ENCODE measurements at regions not wholly inside any gene's neighbourhood (a gene's known extent, or its start where the extent isn't known, plus 50 kb on each side); places are given as distances from the start of the nearest gene placed in this dataset.
A peak's percentile ranks its signal among the peaks of the same experiment; 100 is the strongest.

DNA sequence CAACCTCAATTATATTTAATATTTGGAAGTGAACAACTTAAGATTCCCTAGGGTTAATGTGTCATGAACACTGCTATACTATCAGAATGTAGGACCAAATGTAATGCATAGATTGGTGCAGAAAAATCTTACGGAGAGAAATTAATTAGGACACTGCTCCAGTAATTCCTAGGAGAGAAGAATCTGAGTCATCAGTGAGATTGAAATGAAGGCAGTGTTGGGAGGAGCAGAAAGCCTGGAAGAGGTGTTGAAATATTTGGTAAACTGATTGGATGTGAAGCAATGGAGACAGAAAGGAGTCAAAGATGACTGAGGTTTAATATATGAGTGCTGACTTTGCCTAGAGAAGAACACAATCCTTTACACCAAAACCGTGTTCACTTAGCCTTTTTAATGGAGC, 836.0 kb downstream of the FAM181B start:
- TF ChIP-seq, protein P1, sequence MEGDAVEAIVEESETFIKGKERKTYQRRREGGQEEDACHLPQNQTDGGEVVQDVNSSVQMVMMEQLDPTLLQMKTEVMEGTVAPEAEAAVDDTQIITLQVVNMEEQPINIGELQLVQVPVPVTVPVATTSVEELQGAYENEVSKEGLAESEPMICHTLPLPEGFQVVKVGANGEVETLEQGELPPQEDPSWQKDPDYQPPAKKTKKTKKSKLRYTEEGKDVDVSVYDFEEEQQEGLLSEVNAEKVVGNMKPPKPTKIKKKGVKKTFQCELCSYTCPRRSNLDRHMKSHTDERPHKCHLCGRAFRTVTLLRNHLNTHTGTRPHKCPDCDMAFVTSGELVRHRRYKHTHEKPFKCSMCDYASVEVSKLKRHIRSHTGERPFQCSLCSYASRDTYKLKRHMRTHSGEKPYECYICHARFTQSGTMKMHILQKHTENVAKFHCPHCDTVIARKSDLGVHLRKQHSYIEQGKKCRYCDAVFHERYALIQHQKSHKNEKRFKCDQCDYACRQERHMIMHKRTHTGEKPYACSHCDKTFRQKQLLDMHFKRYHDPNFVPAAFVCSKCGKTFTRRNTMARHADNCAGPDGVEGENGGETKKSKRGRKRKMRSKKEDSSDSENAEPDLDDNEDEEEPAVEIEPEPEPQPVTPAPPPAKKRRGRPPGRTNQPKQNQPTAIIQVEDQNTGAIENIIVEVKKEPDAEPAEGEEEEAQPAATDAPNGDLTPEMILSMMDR (conservative IDR thresholded peaks at IDR 0.05; ENCODE audit: low read length), result no peak
- no peak overlapping the region for H3K4me3 ChIP-seq (ENCODE audit: low read length)
- no peak for DNase-seq (ENCODE audit: low read depth)

GRCh38 chr11:81895258-81895657, 838.4 kb downstream of the FAM181B start:
- DNase-seq (ENCODE audit: low read depth), result no peak
- TF ChIP-seq, protein P1 (conservative IDR thresholded peaks at IDR 0.05; ENCODE audit: low read length), result no peak
- H3K4me3 ChIP-seq (ENCODE audit: low read length), result no peak overlapping the region

DNA sequence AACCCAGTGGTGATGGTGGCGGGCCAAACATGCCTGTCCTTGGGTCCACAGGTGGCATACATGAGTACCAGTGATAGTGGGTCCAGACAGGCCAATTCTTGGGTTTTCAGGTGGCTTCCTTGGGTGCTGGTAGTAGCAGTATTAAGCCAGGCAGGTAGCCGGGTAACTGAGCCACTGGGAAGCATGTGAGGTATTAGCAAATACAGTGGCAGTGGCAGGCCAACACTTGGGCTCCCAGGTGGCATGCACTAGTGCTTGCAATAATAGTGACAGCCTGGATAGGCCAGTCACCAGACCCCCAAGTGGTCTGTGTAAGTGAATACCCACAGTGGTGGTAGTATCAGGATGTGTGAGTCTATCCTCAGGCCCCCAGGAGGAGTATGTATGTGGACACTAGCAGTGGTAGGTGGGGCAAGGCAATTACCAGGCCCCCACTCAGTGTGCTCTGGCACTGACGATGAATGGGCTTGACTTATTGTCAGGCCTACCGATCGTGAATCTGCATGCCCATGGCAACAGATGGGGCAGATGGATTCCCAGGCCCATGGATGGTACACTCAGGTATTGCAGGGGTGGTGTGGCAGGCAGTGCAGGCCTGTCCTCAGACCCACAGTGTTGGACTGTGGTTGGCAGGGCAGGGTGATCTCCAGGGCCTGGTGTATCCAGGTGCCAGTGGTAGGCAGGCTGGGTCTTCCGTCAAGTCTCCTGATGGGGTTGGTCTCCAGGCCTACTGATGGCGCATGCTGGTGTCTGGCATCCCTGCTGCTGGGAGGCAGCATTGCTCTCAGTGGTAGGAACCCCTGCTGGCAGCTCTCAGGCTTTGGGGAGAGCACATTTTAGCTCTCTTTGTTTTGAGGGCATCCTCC, 840.7 kb downstream of the FAM181B start:
- no peak overlapping the region for H3K4me3 ChIP-seq (ENCODE audit: low read length)
- TF ChIP-seq, protein P1 (conservative IDR thresholded peaks at IDR 0.05; ENCODE audit: low read length), result no peak
- no peak for DNase-seq (ENCODE audit: low read depth)

GRCh38 chr11:81888391-81888790, 845.3 kb downstream of the FAM181B start:
- H3K4me3 ChIP-seq (ENCODE audit: low read length), result no peak overlapping the region
- DNase-seq (ENCODE audit: low read depth), result peak; percentile 2
- TF ChIP-seq, protein P1 (conservative IDR thresholded peaks at IDR 0.05; ENCODE audit: low read length), result no peak

GRCh38 chr11:81887671-81888070, 846.0 kb downstream of the FAM181B start:
- TF ChIP-seq, protein P1 (conservative IDR thresholded peaks at IDR 0.05; ENCODE audit: low read length), result no peak
- no peak overlapping the region for H3K4me3 ChIP-seq (ENCODE audit: low read length)
- no peak for DNase-seq (ENCODE audit: low read depth)

- TF ChIP-seq, protein P1 (conservative IDR thresholded peaks at IDR 0.05; ENCODE audit: low read length), result no peak
- no peak for DNase-seq (ENCODE audit: low read depth)
- no peak overlapping the region for H3K4me3 ChIP-seq (ENCODE audit: low read length)
Observed at GRCh38 chr11:81886406-81887075, 847.1 kb downstream of the FAM181B start.

DNA sequence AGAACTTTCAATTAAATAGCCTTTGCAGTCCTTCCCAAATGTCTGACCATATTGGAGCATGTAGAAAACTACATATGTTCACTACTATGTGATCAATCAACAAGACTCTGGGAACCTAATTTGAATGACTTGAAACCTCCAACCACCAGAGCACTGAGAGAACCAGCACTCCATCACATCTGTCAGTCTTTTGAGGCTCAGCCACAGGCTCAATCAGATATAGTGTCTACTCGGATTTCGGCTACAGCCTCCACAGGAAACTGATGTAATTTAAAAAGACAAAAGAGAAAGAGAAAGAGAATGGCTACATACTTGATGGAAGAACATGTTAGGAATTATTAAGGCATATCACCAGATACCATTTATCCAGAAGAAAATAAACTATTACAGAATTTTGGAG, 859.0 kb downstream of the FAM181B start:
- no peak for DNase-seq (ENCODE audit: low read depth)
- H3K4me3 ChIP-seq (ENCODE audit: low read length), result no peak overlapping the region
- TF ChIP-seq, protein P1 (conservative IDR thresholded peaks at IDR 0.05; ENCODE audit: low read length), result no peak
